ENCODE measurements at regions not wholly inside any gene's neighbourhood (a gene's known extent, or its start where the extent isn't known, plus 50 kb on each side); places are given as distances from the start of the nearest gene placed in this dataset.

DNA sequence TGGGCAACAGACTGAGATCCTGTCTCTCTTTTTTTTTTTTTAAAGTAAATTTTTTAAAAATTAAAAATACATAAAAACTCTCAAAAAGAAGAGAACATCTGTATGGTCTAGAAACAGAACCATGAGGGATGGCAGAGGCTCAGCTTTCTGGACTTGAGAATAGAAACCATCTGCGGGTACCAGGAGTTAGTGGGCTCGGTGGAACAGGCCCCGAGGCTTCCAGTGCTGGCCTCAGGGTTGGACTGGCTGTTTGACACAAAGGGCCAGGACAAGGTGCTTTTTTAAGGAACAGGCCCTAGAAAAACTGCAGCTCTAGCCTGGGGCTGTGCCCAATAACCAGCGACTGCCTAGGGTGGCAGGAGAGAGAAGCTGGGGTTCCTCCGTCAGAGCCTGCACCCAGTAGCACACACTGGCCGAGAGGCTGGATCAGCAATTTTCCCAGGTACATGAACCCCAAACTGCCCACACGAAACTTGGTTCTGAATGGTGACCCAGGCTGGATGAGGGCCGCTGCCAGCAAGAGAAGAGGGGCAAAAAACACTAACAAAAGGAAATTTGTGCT, 131.0 kb upstream of the OLIG3 start:
- H3K79me2 ChIP-seq (ENCODE audit: insufficient read depth, low read length): no peaks in the 10 kb centered on the region
- TF ChIP-seq, protein P1, sequence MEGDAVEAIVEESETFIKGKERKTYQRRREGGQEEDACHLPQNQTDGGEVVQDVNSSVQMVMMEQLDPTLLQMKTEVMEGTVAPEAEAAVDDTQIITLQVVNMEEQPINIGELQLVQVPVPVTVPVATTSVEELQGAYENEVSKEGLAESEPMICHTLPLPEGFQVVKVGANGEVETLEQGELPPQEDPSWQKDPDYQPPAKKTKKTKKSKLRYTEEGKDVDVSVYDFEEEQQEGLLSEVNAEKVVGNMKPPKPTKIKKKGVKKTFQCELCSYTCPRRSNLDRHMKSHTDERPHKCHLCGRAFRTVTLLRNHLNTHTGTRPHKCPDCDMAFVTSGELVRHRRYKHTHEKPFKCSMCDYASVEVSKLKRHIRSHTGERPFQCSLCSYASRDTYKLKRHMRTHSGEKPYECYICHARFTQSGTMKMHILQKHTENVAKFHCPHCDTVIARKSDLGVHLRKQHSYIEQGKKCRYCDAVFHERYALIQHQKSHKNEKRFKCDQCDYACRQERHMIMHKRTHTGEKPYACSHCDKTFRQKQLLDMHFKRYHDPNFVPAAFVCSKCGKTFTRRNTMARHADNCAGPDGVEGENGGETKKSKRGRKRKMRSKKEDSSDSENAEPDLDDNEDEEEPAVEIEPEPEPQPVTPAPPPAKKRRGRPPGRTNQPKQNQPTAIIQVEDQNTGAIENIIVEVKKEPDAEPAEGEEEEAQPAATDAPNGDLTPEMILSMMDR (conservative IDR thresholded peaks at IDR 0.05): no peak
- H3K56ac ChIP-seq (ENCODE audit: insufficient read length, low read depth, low read length): no peak overlapping the region
- H3K14ac ChIP-seq (ENCODE audit: insufficient read depth, low read length): no peak overlapping the region
- WGBS (ENCODE audit: extremely low coverage, insufficient read length, low lambda C conversion rate): no CpG with 5 or more reads among the region's 8 CpGs
- H2BK15ac ChIP-seq (ENCODE audit: low read depth, low read length): no peak overlapping the region
- Mint-ChIP-seq H3K27ac (no peak overlapping the region), H3K9me3 (no peaks in the 10 kb centered on the region), H3K36me3 (ENCODE audit: insufficient read depth in 1 of 3, low read depth in 3 of 3) (no peaks in the 10 kb centered on the region), H3K4me3 (no peak overlapping the region), H3K4me1 (peaks cover 0 to 7% of the 10 kb centered on the region in 2 experiments; a peak in 1 of 4 replicates), H3K27me3 (ENCODE audit: low read depth) (no peaks in the 10 kb centered on the region)
- H3K23ac ChIP-seq (ENCODE audit: insufficient read length, low read depth, low read length): no peak overlapping the region
- H2BK20ac ChIP-seq (ENCODE audit: low read depth, low read length, poor library complexity, severe bottlenecking): no peak overlapping the region
- no peak overlapping the region for H4K8ac ChIP-seq (replicated peaks; ENCODE audit: insufficient read length, low read depth, low read length)
- H3K18ac ChIP-seq (ENCODE audit: insufficient read length, low read depth, low read length): no peak overlapping the region
- no peak overlapping the region for H4K5ac ChIP-seq (ENCODE audit: insufficient read length, low read depth, low read length)
- H4K91ac ChIP-seq (ENCODE audit: insufficient read length, low read depth, low read length): no peak overlapping the region
- H3K27ac ChIP-seq (ENCODE audit: insufficient read length, low read depth, low read length): no peak overlapping the region
- no peak overlapping the region for H3K4me2 ChIP-seq (ENCODE audit: insufficient read depth, insufficient read length, low read length)
- H3K4ac ChIP-seq (ENCODE audit: low read depth, low read length): no peak overlapping the region
- H3K9ac ChIP-seq (ENCODE audit: extremely low read depth, insufficient read length, low read length): no peak overlapping the region
- no peaks in the 10 kb centered on the region for H3K9me3 ChIP-seq (ENCODE audit: control insufficient read depth, low read depth, low read length)
- H2BK5ac ChIP-seq (ENCODE audit: insufficient read length, low read length): no peak overlapping the region
- H3K4me1 ChIP-seq (ENCODE audit: insufficient read depth, low read length): no peaks in the 10 kb centered on the region; the same call in 1 of the 2 replicates
- H3K79me1 ChIP-seq (ENCODE audit: insufficient read depth, low read depth, low read length, poor library complexity, severe bottlenecking): no peaks in the 10 kb centered on the region
- H3K27me3 ChIP-seq (ENCODE audit: insufficient read depth, low read length): no peaks in the 10 kb centered on the region
- no peaks in the 10 kb centered on the region for H3K23me2 ChIP-seq (ENCODE audit: insufficient read length, low read depth, low read length, poor library complexity, severe bottlenecking)
- no peak overlapping the region for H2AK5ac ChIP-seq (ENCODE audit: insufficient read length, low read length)
- no peak overlapping the region for H2BK120ac ChIP-seq (ENCODE audit: low read depth, low read length, poor library complexity, severe bottlenecking)
- no peak overlapping the region for H3T11ph ChIP-seq (ENCODE audit: low read length)
- no peak overlapping the region for H2AFZ ChIP-seq (ENCODE audit: low read length)
- H4K20me1 ChIP-seq (ENCODE audit: control insufficient read depth, insufficient read depth, insufficient read length): no peaks in the 10 kb centered on the region
- no peak overlapping the region for H2BK12ac ChIP-seq (ENCODE audit: insufficient read length, low read depth, low read length)
- DNase-seq: no peak

All from H9 (cell line).